ENCODE measurements at regions not wholly inside any gene's neighbourhood (a gene's known extent, or its start where the extent isn't known, plus 50 kb on each side); places are given as distances from the start of the nearest gene placed in this dataset.

DNA sequence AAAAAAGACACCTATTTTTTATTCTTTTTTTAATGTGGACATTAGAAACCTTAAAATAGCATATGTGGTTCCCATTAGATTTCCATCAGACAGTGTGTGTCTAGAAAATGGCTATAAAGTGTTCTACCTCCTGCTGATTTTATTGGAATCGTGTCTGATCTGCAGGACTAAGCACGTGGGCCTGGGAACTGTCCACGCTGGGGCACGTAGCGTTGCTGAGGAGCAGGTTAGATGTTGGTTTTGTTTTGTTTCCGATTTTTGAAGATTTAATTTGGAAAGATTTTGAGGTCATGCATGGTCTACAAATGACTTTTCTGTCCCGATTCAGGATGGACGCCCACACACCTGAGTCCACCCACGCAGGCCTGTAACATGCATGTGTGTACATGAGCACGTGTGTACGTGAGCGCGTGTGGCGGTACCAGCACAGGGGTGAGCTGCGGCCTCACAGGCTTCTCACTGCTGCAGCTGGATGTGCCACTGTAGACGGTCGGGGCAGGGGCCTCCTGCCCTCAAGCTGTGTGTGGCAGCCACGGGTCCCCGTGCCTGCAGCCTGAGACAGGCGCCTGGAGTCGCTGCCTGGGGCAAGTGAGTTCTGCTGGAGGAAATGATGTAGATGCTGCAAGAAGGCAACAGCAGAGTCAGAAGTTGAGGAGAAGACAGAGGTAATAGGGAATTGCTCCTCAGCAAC is 99.7 kb upstream of the CTDP1 start:
- TF ChIP-seq CTCF (IDR thresholded peaks at IDR 0.05; ENCODE audit: insufficient read depth, low read length, poor library complexity, severe bottlenecking) = no peak
- no peak overlapping the region for H3K4me3 ChIP-seq (ENCODE audit: low read depth, low read length)
- DNase-seq (ENCODE audit: low read depth) = no peak
- no peaks in the 10 kb centered on the region for H3K36me3 ChIP-seq (ENCODE audit: control insufficient read depth, insufficient read depth, low read length)
- no peaks in the 10 kb centered on the region for H3K27me3 ChIP-seq (ENCODE audit: control insufficient read depth, insufficient read depth, low read length)

GRCh38 chr18:79580498-79581171 is 99.0 kb upstream of the CTDP1 start:
- no peak for TF ChIP-seq CTCF (IDR thresholded peaks at IDR 0.05; ENCODE audit: insufficient read depth, low read length, poor library complexity, severe bottlenecking)
- no peaks in the 10 kb centered on the region for H3K36me3 ChIP-seq (ENCODE audit: control insufficient read depth, insufficient read depth, low read length)
- no peaks in the 10 kb centered on the region for H3K27me3 ChIP-seq (ENCODE audit: control insufficient read depth, insufficient read depth, low read length)
- no peak overlapping the region for H3K4me3 ChIP-seq (ENCODE audit: low read depth, low read length)
- no peak for DNase-seq (ENCODE audit: low read depth)

DNA sequence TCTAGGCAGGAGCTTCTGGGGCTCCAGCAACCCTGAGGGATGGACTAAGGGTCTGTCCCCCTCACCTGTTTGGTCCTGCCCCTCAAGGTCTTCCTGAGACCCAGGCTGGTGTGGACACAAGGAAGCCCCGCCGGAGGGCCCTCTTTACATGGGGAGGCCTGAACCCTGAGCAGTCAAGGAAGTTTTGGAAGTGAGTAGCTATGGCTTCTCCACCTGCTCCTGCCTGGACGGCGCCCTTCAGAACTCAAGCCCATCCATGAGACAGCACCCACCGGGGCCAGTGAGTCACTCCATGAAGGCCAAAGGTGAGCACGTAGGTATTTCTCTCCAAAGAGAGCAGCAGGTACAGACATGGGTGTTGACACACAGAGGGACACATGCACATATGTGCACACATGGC is 98.2 kb upstream of the CTDP1 start:
- no peak for TF ChIP-seq CTCF (IDR thresholded peaks at IDR 0.05; ENCODE audit: insufficient read depth, low read length, poor library complexity, severe bottlenecking)
- no peak for DNase-seq (ENCODE audit: low read depth)
- H3K4me3 ChIP-seq (ENCODE audit: low read depth, low read length) = no peak overlapping the region
- H3K27me3 ChIP-seq (ENCODE audit: control insufficient read depth, insufficient read depth, low read length) = no peaks in the 10 kb centered on the region
- no peaks in the 10 kb centered on the region for H3K36me3 ChIP-seq (ENCODE audit: control insufficient read depth, insufficient read depth, low read length)

- no peak for DNase-seq (ENCODE audit: low read depth)
- H3K27me3 ChIP-seq (ENCODE audit: control insufficient read depth, insufficient read depth, low read length) = no peaks in the 10 kb centered on the region
- TF ChIP-seq CTCF (IDR thresholded peaks at IDR 0.05; ENCODE audit: insufficient read depth, low read length, poor library complexity, severe bottlenecking) = no peak
- no peaks in the 10 kb centered on the region for H3K36me3 ChIP-seq (ENCODE audit: control insufficient read depth, insufficient read depth, low read length)
- H3K4me3 ChIP-seq (ENCODE audit: low read depth, low read length) = no peak overlapping the region
Observed at GRCh38 chr18:79581911-79582310, 97.7 kb upstream of the CTDP1 start.

DNA sequence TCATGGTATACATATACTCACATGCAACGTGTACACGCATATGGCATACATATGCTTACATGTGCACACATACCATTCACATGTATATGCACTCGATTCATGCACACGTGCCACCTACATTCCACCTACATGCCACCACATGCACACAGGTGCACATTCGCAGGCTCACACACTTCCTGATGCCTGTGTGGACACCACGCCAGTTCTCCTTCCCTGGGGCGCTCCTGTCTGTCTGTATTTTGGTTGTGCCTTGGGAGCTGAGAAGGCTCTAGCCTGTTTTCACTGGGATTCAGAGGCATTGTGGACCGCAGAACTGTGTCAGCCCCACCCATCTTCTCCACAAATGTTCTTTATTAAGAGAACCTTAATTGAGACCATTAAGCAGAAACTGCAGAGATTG is 96.6 kb upstream of the CTDP1 start:
- H3K36me3 ChIP-seq (ENCODE audit: control insufficient read depth, insufficient read depth, low read length) = no peaks in the 10 kb centered on the region
- no peak overlapping the region for H3K4me3 ChIP-seq (ENCODE audit: low read depth, low read length)
- no peak for DNase-seq (ENCODE audit: low read depth)
- no peak for TF ChIP-seq CTCF (IDR thresholded peaks at IDR 0.05; ENCODE audit: insufficient read depth, low read length, poor library complexity, severe bottlenecking)
- no peaks in the 10 kb centered on the region for H3K27me3 ChIP-seq (ENCODE audit: control insufficient read depth, insufficient read depth, low read length)

DNA sequence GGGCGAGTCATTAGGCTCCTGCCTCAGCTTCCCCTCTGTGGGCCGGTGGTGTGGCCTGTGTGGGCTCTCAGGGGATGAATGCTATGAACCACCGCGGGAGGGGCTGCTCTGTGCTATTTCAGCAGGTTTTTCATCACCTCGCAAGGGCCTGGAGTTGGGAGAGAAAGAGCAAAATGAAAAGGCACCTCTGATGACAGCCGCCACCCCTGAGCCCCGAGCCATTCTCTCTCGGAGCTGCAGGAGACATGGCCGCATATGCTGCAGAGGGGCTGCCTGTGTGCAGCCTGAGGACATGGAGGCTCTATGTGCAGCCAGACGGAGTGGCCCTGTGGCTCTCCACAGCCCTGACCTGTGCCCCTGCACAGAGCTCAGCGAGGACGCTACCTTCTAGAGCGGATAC is 96.2 kb upstream of the CTDP1 start:
- DNase-seq (ENCODE audit: low read depth) = no peak
- no peaks in the 10 kb centered on the region for H3K36me3 ChIP-seq (ENCODE audit: control insufficient read depth, insufficient read depth, low read length)
- TF ChIP-seq CTCF (IDR thresholded peaks at IDR 0.05; ENCODE audit: insufficient read depth, low read length, poor library complexity, severe bottlenecking) = no peak

More for the DNA sequence above, 96.2 kb upstream of the CTDP1 start:
- no peak overlapping the region for H3K4me3 ChIP-seq (ENCODE audit: low read depth, low read length)
- H3K27me3 ChIP-seq (ENCODE audit: control insufficient read depth, insufficient read depth, low read length) = no peaks in the 10 kb centered on the region
